ENCODE measurements at regions not wholly inside any gene's neighbourhood (a gene's known extent, or its start where the extent isn't known, plus 50 kb on each side); places are given as distances from the start of the nearest gene placed in this dataset.

DNA sequence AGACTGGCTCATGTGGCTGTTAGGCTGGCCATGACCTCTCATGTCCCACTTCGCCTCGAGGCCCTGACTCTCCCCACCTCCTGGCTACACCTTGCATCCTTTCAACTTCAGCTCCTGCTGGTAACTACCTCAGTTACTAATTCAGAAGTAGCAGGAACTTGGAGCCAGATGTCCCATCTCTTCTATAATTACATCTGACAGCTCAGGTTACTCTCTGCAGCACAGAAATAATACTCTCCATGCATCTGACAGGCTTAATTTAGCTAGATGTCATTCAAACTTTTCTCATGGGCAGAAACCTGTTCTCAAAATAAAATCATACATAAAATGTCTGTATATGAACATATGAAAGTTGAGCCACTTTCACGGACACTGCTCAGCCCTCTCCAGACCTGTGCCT, 92.2 kb upstream of the IL33 start:
- TF ChIP-seq, protein P1, sequence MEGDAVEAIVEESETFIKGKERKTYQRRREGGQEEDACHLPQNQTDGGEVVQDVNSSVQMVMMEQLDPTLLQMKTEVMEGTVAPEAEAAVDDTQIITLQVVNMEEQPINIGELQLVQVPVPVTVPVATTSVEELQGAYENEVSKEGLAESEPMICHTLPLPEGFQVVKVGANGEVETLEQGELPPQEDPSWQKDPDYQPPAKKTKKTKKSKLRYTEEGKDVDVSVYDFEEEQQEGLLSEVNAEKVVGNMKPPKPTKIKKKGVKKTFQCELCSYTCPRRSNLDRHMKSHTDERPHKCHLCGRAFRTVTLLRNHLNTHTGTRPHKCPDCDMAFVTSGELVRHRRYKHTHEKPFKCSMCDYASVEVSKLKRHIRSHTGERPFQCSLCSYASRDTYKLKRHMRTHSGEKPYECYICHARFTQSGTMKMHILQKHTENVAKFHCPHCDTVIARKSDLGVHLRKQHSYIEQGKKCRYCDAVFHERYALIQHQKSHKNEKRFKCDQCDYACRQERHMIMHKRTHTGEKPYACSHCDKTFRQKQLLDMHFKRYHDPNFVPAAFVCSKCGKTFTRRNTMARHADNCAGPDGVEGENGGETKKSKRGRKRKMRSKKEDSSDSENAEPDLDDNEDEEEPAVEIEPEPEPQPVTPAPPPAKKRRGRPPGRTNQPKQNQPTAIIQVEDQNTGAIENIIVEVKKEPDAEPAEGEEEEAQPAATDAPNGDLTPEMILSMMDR (tag by site-specific recombination; IDR thresholded peaks at IDR 0.05) = no peak
- TF ChIP-seq, protein P2, sequence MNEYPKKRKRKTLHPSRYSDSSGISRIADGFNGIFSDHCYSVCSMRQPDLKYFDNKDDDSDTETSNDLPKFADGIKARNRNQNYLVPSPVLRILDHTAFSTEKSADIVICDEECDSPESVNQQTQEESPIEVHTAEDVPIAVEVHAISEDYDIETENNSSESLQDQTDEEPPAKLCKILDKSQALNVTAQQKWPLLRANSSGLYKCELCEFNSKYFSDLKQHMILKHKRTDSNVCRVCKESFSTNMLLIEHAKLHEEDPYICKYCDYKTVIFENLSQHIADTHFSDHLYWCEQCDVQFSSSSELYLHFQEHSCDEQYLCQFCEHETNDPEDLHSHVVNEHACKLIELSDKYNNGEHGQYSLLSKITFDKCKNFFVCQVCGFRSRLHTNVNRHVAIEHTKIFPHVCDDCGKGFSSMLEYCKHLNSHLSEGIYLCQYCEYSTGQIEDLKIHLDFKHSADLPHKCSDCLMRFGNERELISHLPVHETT (tag by site-specific recombination; IDR thresholded peaks at IDR 0.05) = no peak
- TF ChIP-seq ZNF76 (tag by site-specific recombination; IDR thresholded peaks at IDR 0.05; ENCODE audit: borderline replicate concordance, low read depth) (no peak), ZNF239 (tag by site-specific recombination; IDR thresholded peaks at IDR 0.05) (no peak), ZNF274 (IDR thresholded peaks at IDR 0.05; ENCODE audit: low read length) (no peak), ZNF274 (tag by site-specific recombination; IDR thresholded peaks at IDR 0.05; ENCODE audit: borderline replicate concordance) (no peak), ZNF707 (tag by site-specific recombination; IDR thresholded peaks at IDR 0.05) (no peak)
- TF ChIP-seq, protein P3, sequence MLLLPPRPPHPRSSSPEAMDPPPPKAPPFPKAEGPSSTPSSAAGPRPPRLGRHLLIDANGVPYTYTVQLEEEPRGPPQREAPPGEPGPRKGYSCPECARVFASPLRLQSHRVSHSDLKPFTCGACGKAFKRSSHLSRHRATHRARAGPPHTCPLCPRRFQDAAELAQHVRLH (tag by site-specific recombination; IDR thresholded peaks at IDR 0.05) = no peak
